ENCODE measurements at regions not wholly inside any gene's neighbourhood (a gene's known extent, or its start where the extent isn't known, plus 50 kb on each side); places are given as distances from the start of the nearest gene placed in this dataset.
"Not testable (repeated sequence)": the region's sequence is repeated elsewhere in the genome, so short reads cannot be mapped to it uniquely, and the experiment has no call there.

- DNase-seq (ENCODE audit: low spot score), result no peak
These were observed 692.4 kb downstream of the KCNT2 start for GRCh38 chr1:195915826-195916225.

- DNase-seq (ENCODE audit: low spot score), result no peak
These were observed 699.2 kb downstream of the KCNT2 start for GRCh38 chr1:195909061-195909460.

- DNase-seq (ENCODE audit: low spot score), result no peak
These were observed 700.1 kb downstream of the KCNT2 start for GRCh38 chr1:195908121-195908520.

GRCh38 chr1:195903203-195903602 is 705.0 kb downstream of the KCNT2 start:
- DNase-seq (ENCODE audit: low spot score), result no peak

GRCh38 chr1:195902779-195903178 is 705.5 kb downstream of the KCNT2 start:
- no peak for DNase-seq (ENCODE audit: low spot score)

- DNase-seq (ENCODE audit: low spot score), result no peak
These were observed 708.4 kb downstream of the KCNT2 start for GRCh38 chr1:195899762-195900352.

- no peak for DNase-seq (ENCODE audit: low spot score)
These were observed 709.3 kb downstream of the KCNT2 start for GRCh38 chr1:195898924-195899323.

GRCh38 chr1:195898373-195898772 is 709.9 kb downstream of the KCNT2 start:
- DNase-seq (ENCODE audit: low spot score), result no peak

- no peak for DNase-seq (ENCODE audit: low spot score)
These were observed 711.2 kb downstream of the KCNT2 start for GRCh38 chr1:195897076-195897475.

GRCh38 chr1:195894411-195894810 is 713.8 kb downstream of the KCNT2 start:
- DNase-seq (ENCODE audit: low spot score), result no peak

- DNase-seq (ENCODE audit: low spot score), result no peak
These were observed 722.2 kb downstream of the KCNT2 start for GRCh38 chr1:195886000-195886399.

GRCh38 chr1:195878478-195878877 is 729.8 kb downstream of the KCNT2 start:
- no peak for DNase-seq (ENCODE audit: low spot score)

- DNase-seq (ENCODE audit: low spot score), result no peak
These were observed 731.4 kb downstream of the KCNT2 start for GRCh38 chr1:195876792-195877191.

GRCh38 chr1:195872376-195872775 is 735.9 kb downstream of the KCNT2 start:
- DNase-seq (ENCODE audit: low spot score), result no peak

GRCh38 chr1:195867638-195868037 is 740.6 kb downstream of the KCNT2 start:
- DNase-seq (ENCODE audit: low spot score), result no peak

GRCh38 chr1:195866781-195867222 is 741.4 kb downstream of the KCNT2 start:
- DNase-seq (ENCODE audit: low spot score), result no peak

GRCh38 chr1:195866091-195866780 is 742.0 kb downstream of the KCNT2 start:
- DNase-seq (ENCODE audit: low spot score), result no peak

- DNase-seq (ENCODE audit: low spot score), result no peak
These were observed 756.4 kb downstream of the KCNT2 start for GRCh38 chr1:195851804-195852203.

- DNase-seq (ENCODE audit: low spot score), result no peak
These were observed 757.1 kb downstream of the KCNT2 start for GRCh38 chr1:195851016-195851601.

GRCh38 chr1:195849180-195849579 is 759.1 kb downstream of the KCNT2 start:
- no peak for DNase-seq (ENCODE audit: low spot score)

GRCh38 chr1:195847957-195848875 is 760.0 kb downstream of the KCNT2 start:
- DNase-seq (ENCODE audit: low spot score), result not testable (repeated sequence)

- no peak for DNase-seq (ENCODE audit: low spot score)
These were observed 776.5 kb downstream of the KCNT2 start for GRCh38 chr1:195831789-195832188.
